ENCODE measurements at regions not wholly inside any gene's neighbourhood (a gene's known extent, or its start where the extent isn't known, plus 50 kb on each side); places are given as distances from the start of the nearest gene placed in this dataset.

GRCh38 chr5:174514983-174515394 lies 209.4 kb upstream of the MSX2 start:
- intact Hi-C loops (cut with DNase I; ENCODE audit: low total_unique reads) = no loop called here
- Histone ChIP-seq H3K4me3 (no peak overlapping the region), H3K9me3 (peaks cover 0 to 9% (median 0%) of the 10 kb centered on the region in 8 donors), H3K4me1 (no peaks in the 10 kb centered on the region), H3K36me3 (no peaks in the 10 kb centered on the region), H3K27ac (no peak overlapping the region), H3K27me3 (replicated peaks in 1 of 7) (peaks cover 0 to 7% (median 0%) of the 10 kb centered on the region in 7 donors)
- TF ChIP-seq POLR2A (IDR thresholded peaks at IDR 0.05) (no peak), POLR2AphosphoS5 (IDR thresholded peaks at IDR 0.05) (no peak), CTCF (IDR thresholded peaks at IDR 0.05 in 8 of 11, conservative IDR thresholded peaks at IDR 0.05 in 3 of 11) (no peak)
- no peak for DNase-seq
- WGBS, 5 donors = 80 to 92% (median 84%) methylated on average over 10 of the region's 10 CpGs

- no peak overlapping the region for H3K27ac ChIP-seq
- no peaks in the 10 kb centered on the region for H3K36me3 ChIP-seq
- intact Hi-C loops (cut with DNase I; ENCODE audit: low total_unique reads) = no loop called here
- no peak for TF ChIP-seq CTCF (IDR thresholded peaks at IDR 0.05 in 8 of 11, conservative IDR thresholded peaks at IDR 0.05 in 3 of 11)
- TF ChIP-seq POLR2A (IDR thresholded peaks at IDR 0.05) = no peak
- no peak for TF ChIP-seq POLR2AphosphoS5 (IDR thresholded peaks at IDR 0.05)
- DNase-seq = no peak
- H3K27me3 ChIP-seq (replicated peaks in 1 of 7) = peaks cover 0 to 7% (median 0%) of the 10 kb centered on the region in 7 donors
- no peaks in the 10 kb centered on the region for H3K4me1 ChIP-seq
- WGBS, 5 donors = 49 to 70% (median 57%) methylated on average over 1 of the region's 1 CpG
- peaks cover 0 to 9% (median 0%) of the 10 kb centered on the region in 8 donors for H3K9me3 ChIP-seq
- H3K4me3 ChIP-seq = no peak overlapping the region
These were observed 207.6 kb upstream of the MSX2 start for GRCh38 chr5:174516741-174517140.

GRCh38 chr5:174518512-174518911 lies 205.9 kb upstream of the MSX2 start:
- Histone ChIP-seq H3K27ac (no peak overlapping the region), H3K4me1 (no peaks in the 10 kb centered on the region), H3K4me3 (no peak overlapping the region), H3K27me3 (replicated peaks in 1 of 7) (peaks cover 0 to 9% (median 0%) of the 10 kb centered on the region in 7 donors), H3K9me3 (peaks cover 0 to 9% (median 0%) of the 10 kb centered on the region in 8 donors), H3K36me3 (no peaks in the 10 kb centered on the region)
- TF ChIP-seq POLR2A (IDR thresholded peaks at IDR 0.05) = no peak
- no peak for TF ChIP-seq POLR2AphosphoS5 (IDR thresholded peaks at IDR 0.05)
- no peak for TF ChIP-seq CTCF (IDR thresholded peaks at IDR 0.05 in 8 of 11, conservative IDR thresholded peaks at IDR 0.05 in 3 of 11)
- WGBS, 5 donors = 70 to 93% (median 82%) methylated on average over 7 of the region's 7 CpGs
- no peak for DNase-seq
- intact Hi-C loops (cut with DNase I; ENCODE audit: low total_unique reads) = no loop called here

- H3K9me3 ChIP-seq = peaks cover 0 to 9% (median 0%) of the 10 kb centered on the region in 8 donors
- 52 to 78% (median 65%) methylated on average over 19 of the region's 19 CpGs for WGBS, 5 donors
- intact Hi-C loops (cut with DNase I; ENCODE audit: low total_unique reads) = no loop called here
These were observed 203.7 kb upstream of the MSX2 start for GRCh38 chr5:174520420-174521396.

More at GRCh38 chr5:174520420-174521396, 203.7 kb upstream of the MSX2 start:
- no peak for DNase-seq
- H3K4me1 ChIP-seq = no peaks in the 10 kb centered on the region
- H3K36me3 ChIP-seq = no peaks in the 10 kb centered on the region
- H3K27ac ChIP-seq = no peak overlapping the region
- peaks cover 0 to 6% (median 0%) of the 10 kb centered on the region in 7 donors for H3K27me3 ChIP-seq (replicated peaks in 1 of 7)
- no peak overlapping the region for H3K4me3 ChIP-seq
- TF ChIP-seq POLR2A (IDR thresholded peaks at IDR 0.05) = no peak
- no peak for TF ChIP-seq POLR2AphosphoS5 (IDR thresholded peaks at IDR 0.05)
- TF ChIP-seq CTCF (IDR thresholded peaks at IDR 0.05 in 8 of 11, conservative IDR thresholded peaks at IDR 0.05 in 3 of 11) = no peak
